ENCODE measurements at regions not wholly inside any gene's neighbourhood (a gene's known extent, or its start where the extent isn't known, plus 50 kb on each side); places are given as distances from the start of the nearest gene placed in this dataset.

GRCh38 chr1:221840511-221841243, 98.8 kb upstream of the DUSP10 start:
- TF ChIP-seq CTCF (IDR thresholded peaks at IDR 0.05): no peak
- no peak for TF ChIP-seq ARID4B (CRISPR knock-in tag; IDR thresholded peaks at IDR 0.05; ENCODE audit: borderline replicate concordance)
- no peak for TF ChIP-seq STAT6 (CRISPR knock-in tag; conservative IDR thresholded peaks at IDR 0.05; ENCODE audit: low read depth)
- TF ChIP-seq MAX (CRISPR knock-in tag; IDR thresholded peaks at IDR 0.05): no peak
- TF ChIP-seq SMAD3 (CRISPR knock-in tag; IDR thresholded peaks at IDR 0.05; ENCODE audit: borderline replicate concordance): no peak
- TF ChIP-seq CREB1 (CRISPR knock-in tag; IDR thresholded peaks at IDR 0.05): no peak
- no peak for TF ChIP-seq SP1 (CRISPR knock-in tag; conservative IDR thresholded peaks at IDR 0.05)
- TF ChIP-seq CREM (CRISPR knock-in tag; IDR thresholded peaks at IDR 0.05): no peak

Measured in WTC11 (cell line).